A549 (cell line): ENCODE measurements at regions not wholly inside any gene's neighbourhood (a gene's known extent, or its start where the extent isn't known, plus 50 kb on each side); places are given as distances from the start of the nearest gene placed in this dataset.

Experiments used
- ATAC-seq, 2 experiments: fragments of 200-7000 bp in 1 of 2; fragments of >200 bp in 1 of 2; cut with Nextera tagmentation in 1 of 2; cut with Tn5 transposase in 1 of 2; 3 replicates each; pipeline versions ENCODE4 v1.8.0 to v1.9.1; 2018 to 2020; ENCODE audit warnings: mild to moderate bottlenecking in 1 of 2, moderate library complexity in 1 of 2
- CTCF ChIA-PET: fragments of 300-600 bp; sonication (Branson Sonifier 250); formaldehyde crosslinking; extraction: SDS; loops from one replicate; lab custom pipeline; 2021; ENCODE audit warnings: antibody characterized with exemption, inconsistent platforms; lab: Yijun Ruan, JAX
- POLR2A ChIA-PET: fragments of 350-600 bp; formaldehyde crosslinking; extraction: SDS; loops from one replicate; lab custom pipeline; 2021; ENCODE audit warnings: antibody characterized with exemption, inconsistent platforms; lab: Yijun Ruan, JAX
- DNase-seq, 2 experiments: peaks; one replicate each; pipeline versions ENCODE4 v3.0.0 to v3.0.0-alpha.2; 2011 to 2016; ENCODE audit warnings: low read depth in 1 of 2, low spot score in 1 of 2
- FAIRE-seq: peaks from 2 replicates; lab custom pipeline; 2011; peaks lifted over from hg19 to GRCh38; lab: Jason Lieb, UNC
- H3K27ac ChIP-seq, 2 experiments: fragments of >200 bp; sonication (Bioruptor Twin); formaldehyde crosslinking; 3 replicates each; pipeline ENCODE4 v1.5.1; 2016 to 2017
- H3K4me1 ChIP-seq: fragments of >200 bp; sonication (Bioruptor Twin); formaldehyde crosslinking; 3 replicates; pipeline ENCODE4 v1.6.1; 2016
- H3K4me2 ChIP-seq: fragments of >200 bp; sonication (Bioruptor Twin); formaldehyde crosslinking; 3 replicates; pipeline ENCODE4 v1.6.1; 2016
- H3K4me3 ChIP-seq: fragments of >200 bp; sonication (Bioruptor Twin); formaldehyde crosslinking; 3 replicates; pipeline ENCODE4 v1.5.1; 2016
- H3K9me3 ChIP-seq: fragments of >200 bp; sonication (Bioruptor Twin); formaldehyde crosslinking; 3 replicates; pipeline ENCODE4 v1.6.1; 2016
- CEBPB ChIP-seq, 2 experiments: fragments of >200 bp in 1 of 2; sonication (Bioruptor Twin) in 1 of 2; formaldehyde crosslinking in 1 of 2; IDR thresholded peaks; 2 replicates each; pipeline ENCODE4 v1.6.1; 2012 to 2016
- CHD4 ChIP-seq: fragments of 200-600 bp; sonication (generic); IDR thresholded peaks from 2 replicates; pipeline ENCODE4 v1.6.1; 2016; ENCODE audit warnings: antibody characterized with exemption, mild to moderate bottlenecking, borderline replicate concordance
- CTCF ChIP-seq: fragments of >200 bp; sonication (Bioruptor Twin); formaldehyde crosslinking; IDR thresholded peaks from 3 replicates; pipeline ENCODE4 v1.5.1; 2016
- E2F6 ChIP-seq: IDR thresholded peaks from 2 replicates; pipeline ENCODE4 v1.6.1; 2012; ENCODE audit warnings: low read depth, borderline replicate concordance
- EHMT2 ChIP-seq: fragments of 200-600 bp; sonication (generic); IDR thresholded peaks from 2 replicates; pipeline ENCODE4 v1.6.1; 2016; ENCODE audit warnings: antibody characterized with exemption, low read depth, mild to moderate bottlenecking, moderate library complexity
- HDAC2 ChIP-seq: fragments of 200-600 bp; sonication (generic); IDR thresholded peaks from 2 replicates; pipeline ENCODE4 v1.6.1; 2016
- HES2 ChIP-seq: fragments of >200 bp; sonication (Bioruptor Twin); formaldehyde crosslinking; IDR thresholded peaks from 2 replicates; pipeline ENCODE4 v1.6.1; 2016
- HEYL ChIP-seq: fragments of 250-450 bp; sonication (Bioruptor Pico); IDR thresholded peaks from 2 replicates; pipeline ENCODE4 v1.8.0; 2021; ENCODE audit warnings: mild to moderate bottlenecking, moderate library complexity
- KDM1A ChIP-seq: fragments of 200-600 bp; sonication (generic); IDR thresholded peaks from 2 replicates; pipeline ENCODE4 v1.6.1; 2016; ENCODE audit warnings: low read depth, mild to moderate bottlenecking
- KDM5A ChIP-seq: fragments of 200-600 bp; sonication (generic); IDR thresholded peaks from 2 replicates; pipeline ENCODE4 v1.6.1; 2016; ENCODE audit warnings: antibody characterized with exemption, mild to moderate bottlenecking
- MAX ChIP-seq: IDR thresholded peaks from 2 replicates; pipeline ENCODE4 v1.6.1; 2012
- MAZ ChIP-seq: fragments of 150-350 bp; IDR thresholded peaks from 2 replicates; pipeline ENCODE4 v1.6.1; 2014; ENCODE audit warnings: antibody characterized with exemption, low read depth, low read length, borderline replicate concordance
- NFE2L2 ChIP-seq: fragments of 150-350 bp; conservative IDR thresholded peaks from 2 replicates; pipeline ENCODE4 v1.6.1; 2014; ENCODE audit warnings: low read length
- NPAS2 ChIP-seq: fragments of 250-450 bp; sonication (Bioruptor Pico); IDR thresholded peaks from 2 replicates; pipeline ENCODE4 v1.8.0; 2022; ENCODE audit warnings: mild to moderate bottlenecking, moderate library complexity, borderline replicate concordance
- PBX3 ChIP-seq: IDR thresholded peaks from 2 replicates; pipeline ENCODE4 v1.6.1; 2012
- POLR2A ChIP-seq: IDR thresholded peaks from 2 replicates; pipeline ENCODE4 v1.6.1; 2012; ENCODE audit warnings: mild to moderate bottlenecking, low read length
- POLR2AphosphoS2 ChIP-seq: conservative IDR thresholded peaks from 2 replicates; pipeline ENCODE4 v1.6.1; 2012; ENCODE audit warnings: low read length, improper control_type of control experiment, inconsistent platforms
- RAD21 ChIP-seq, 2 experiments: fragments of >200 bp in 1 of 2; sonication (Bioruptor Twin) in 1 of 2; formaldehyde crosslinking in 1 of 2; IDR thresholded peaks in 1 of 2; conservative IDR thresholded peaks in 1 of 2; 2 replicates in 1 of 2; 3 replicates in 1 of 2; pipeline ENCODE4 v1.6.1; 2012 to 2018; ENCODE audit warnings: inconsistent platforms in 1 of 2
- USF2 ChIP-seq: fragments of 450-650 bp; IDR thresholded peaks from 2 replicates; pipeline ENCODE4 v1.6.1; 2014; ENCODE audit warnings: antibody characterized with exemption
- ZNF302 ChIP-seq: fragments of 250-450 bp; sonication (Bioruptor Pico); IDR thresholded peaks from 2 replicates; pipeline ENCODE4 v1.9.0; 2021; ENCODE audit warnings: inconsistent platforms, mild to moderate bottlenecking, moderate library complexity
- ZSCAN20 ChIP-seq: fragments of 250-450 bp; sonication (Bioruptor Pico); IDR thresholded peaks from 2 replicates; pipeline ENCODE4 v1.8.0; 2022; ENCODE audit warnings: mild to moderate bottlenecking, moderate library complexity
- WGBS: methylation state at CpG from one replicate; pipeline ENCODE4 v1.1.6; 2017; ENCODE audit errors: missing lambda C conversion rate; 5-methylcytosine and 5-hydroxymethylcytosine counted together

- no peak for TF ChIP-seq MAX
These were observed 88.6 kb upstream of the HAAO start (continued) for GRCh38 chr2:42880738-42881690.

- H3K27ac ChIP-seq, result no peak overlapping the region
- POLR2A ChIA-PET, result no interaction called here
- no peak; a peak in 1 of 6 replicates for ATAC-seq
- H3K9me3 ChIP-seq, result no peaks in the 10 kb centered on the region
- TF ChIP-seq KDM5A (no peak), NFE2L2 (no peak), CHD4 (no peak), EHMT2 (no peak), PBX3 (no peak), CTCF (no peak)
- TF ChIP-seq, all 56 proteins: peak for 0
- no peak for FAIRE-seq
- H3K4me2 ChIP-seq, result no peak overlapping the region
- 79% methylated on average over 18 of the region's 18 CpGs for WGBS
- no peaks in the 10 kb centered on the region for H3K4me1 ChIP-seq
- CTCF ChIA-PET, result interaction anchor here (0.6 to 11.1 kb wide), 7 partner anchors 11 to 604 kb away, joined by 3 to 59 read pairs (median 3); no protein-coding TSS in a partner anchor
- DNase-seq, result no peak
- no peak overlapping the region for H3K4me3 ChIP-seq
These were observed 87.7 kb upstream of the HAAO start for GRCh38 chr2:42879913-42880737.

- H3K4me1 ChIP-seq, result no peaks in the 10 kb centered on the region
- WGBS, result 72% methylated on average over 6 of the region's 6 CpGs
- H3K4me2 ChIP-seq, result no peak overlapping the region
- CTCF ChIA-PET, result interaction anchor here (0.8 to 11.1 kb wide), 7 partner anchors 12 to 605 kb away, joined by 3 to 59 read pairs (median 3); no protein-coding TSS in a partner anchor
- H3K4me3 ChIP-seq, result no peak overlapping the region
- ATAC-seq, result no peak
- H3K9me3 ChIP-seq, result no peaks in the 10 kb centered on the region
- no peak overlapping the region for H3K27ac ChIP-seq
- POLR2A ChIA-PET, result no interaction called here
- no peak for TF ChIP-seq KDM1A
- TF ChIP-seq EHMT2, result no peak
- no peak for TF ChIP-seq RAD21 (conservative IDR thresholded peaks at IDR 0.05 in 1 of 2, IDR thresholded peaks at IDR 0.05 in 1 of 2)
- no peak for TF ChIP-seq HEYL (CRISPR knock-in tag)
- TF ChIP-seq HES2, result no peak
- TF ChIP-seq, all 56 proteins: peak for 0
- FAIRE-seq (no peak), DNase-seq (no peak)
These were observed 86.8 kb upstream of the HAAO start for GRCh38 chr2:42879121-42879705.

GRCh38 chr2:42878581-42878980, 86.2 kb upstream of the HAAO start:
- no peak for DNase-seq
- Histone ChIP-seq H3K27ac (no peak overlapping the region), H3K4me1 (no peaks in the 10 kb centered on the region), H3K4me3 (no peak overlapping the region)
- CTCF ChIA-PET, result interaction anchor here (1.2 to 11.1 kb wide), 3 partner anchors 20 to 67 kb away, joined by 3 to 59 read pairs (median 3); no protein-coding TSS in a partner anchor
- TF ChIP-seq MAZ (no peak), E2F6 (no peak), HEYL (CRISPR knock-in tag) (no peak), HDAC2 (no peak), POLR2AphosphoS2 (no peak), ZSCAN20 (no peak), NPAS2 (CRISPR knock-in tag) (no peak), KDM1A (no peak), POLR2A (no peak), CEBPB (IDR thresholded peaks at IDR 0.05) (no peak), ZNF302 (CRISPR knock-in tag) (no peak), USF2 (no peak)
- TF ChIP-seq, all 56 proteins: peak for 0
- FAIRE-seq, result no peak
- no peak for ATAC-seq
- H3K9me3 ChIP-seq, result no peaks in the 10 kb centered on the region
- POLR2A ChIA-PET, result no interaction called here
- H3K4me2 ChIP-seq, result no peak overlapping the region
- 66% methylated on average over 4 of the region's 4 CpGs for WGBS
